ENCODE measurements at regions not wholly inside any gene's neighbourhood (a gene's known extent, or its start where the extent isn't known, plus 50 kb on each side); places are given as distances from the start of the nearest gene placed in this dataset.
A peak's percentile ranks its signal among the peaks of the same experiment; 100 is the strongest.

- DNase-seq, result no peak
Observed at GRCh38 chr3:194837457-194838127, 151.9 kb downstream of the FAM43A start.

GRCh38 chr3:194838236-194838635, 152.6 kb downstream of the FAM43A start:
- no peak for DNase-seq

- DNase-seq, result no peak
Observed at GRCh38 chr3:194840661-194841514, 155.2 kb downstream of the FAM43A start.

- no peak for DNase-seq
Observed at GRCh38 chr3:194841515-194841841, 155.8 kb downstream of the FAM43A start.

GRCh38 chr3:194843556-194843955, 157.9 kb downstream of the FAM43A start:
- DNase-seq, result no peak

GRCh38 chr3:194844046-194844445, 158.4 kb downstream of the FAM43A start:
- DNase-seq, result no peak

- no peak for DNase-seq
Observed at GRCh38 chr3:194849166-194849875, 163.6 kb downstream of the FAM43A start.

- DNase-seq, result no peak
Observed at GRCh38 chr3:194851254-194851653, 165.6 kb downstream of the FAM43A start.

- no peak for DNase-seq
Observed at GRCh38 chr3:194851941-194852340, 166.3 kb downstream of the FAM43A start.

GRCh38 chr3:194852345-194852744, 166.7 kb downstream of the FAM43A start:
- DNase-seq, result no peak

- DNase-seq, result peak in 1 of 2 experiments; percentile 38
Observed at GRCh38 chr3:194852831-194853508, 167.3 kb downstream of the FAM43A start.

- DNase-seq, result no peak
Observed at GRCh38 chr3:194854206-194854605, 168.5 kb downstream of the FAM43A start.

- DNase-seq, result no peak
Observed at GRCh38 chr3:194854659-194855390, 169.1 kb downstream of the FAM43A start.

- no peak for DNase-seq
Observed at GRCh38 chr3:194856296-194856695, 170.6 kb downstream of the FAM43A start.

- no peak for DNase-seq
Observed at GRCh38 chr3:194857469-194858113, 171.9 kb downstream of the FAM43A start.

- DNase-seq, result no peak
Observed at GRCh38 chr3:194858382-194858781, 172.7 kb downstream of the FAM43A start.

- no peak for DNase-seq
Observed at GRCh38 chr3:194860725-194861124, 175.0 kb downstream of the FAM43A start.

GRCh38 chr3:194861375-194861774, 175.7 kb downstream of the FAM43A start:
- DNase-seq, result no peak

- DNase-seq, result no peak
Observed at GRCh38 chr3:194865061-194865460, 179.4 kb downstream of the FAM43A start.

GRCh38 chr3:194865615-194866014, 179.9 kb downstream of the FAM43A start:
- DNase-seq, result no peak

- DNase-seq, result no peak
Observed at GRCh38 chr3:194866236-194866635, 180.6 kb downstream of the FAM43A start.
